ENCODE measurements at regions not wholly inside any gene's neighbourhood (a gene's known extent, or its start where the extent isn't known, plus 50 kb on each side); places are given as distances from the start of the nearest gene placed in this dataset.
A peak's percentile ranks its signal among the peaks of the same experiment; 100 is the strongest.

- Histone ChIP-seq H4K20me1 (ENCODE audit: insufficient read depth, low read length, poor library complexity, severe bottlenecking) (no peaks in the 10 kb centered on the region), H3K9me2 (replicated peaks; ENCODE audit: low read depth, low read length) (no peaks in the 10 kb centered on the region), H3K27me3 (ENCODE audit: insufficient read depth, low read length, poor library complexity, severe bottlenecking) (no peaks in the 10 kb centered on the region), H3K4me1 (ENCODE audit: insufficient read depth, low read length, poor library complexity, severe bottlenecking) (no peaks in the 10 kb centered on the region), H3K36me3 (ENCODE audit: insufficient read depth, low read length) (no peaks in the 10 kb centered on the region), H3K9me3 (ENCODE audit: insufficient read depth, low read depth, low read length) (no peaks in the 10 kb centered on the region), H3K79me2 (ENCODE audit: insufficient read depth, low read length) (no peaks in the 10 kb centered on the region), H3K4me3 (ENCODE audit: low read length, poor library complexity, severe bottlenecking) (no peak overlapping the region), H3K4me2 (ENCODE audit: low read depth, low read length, poor library complexity, severe bottlenecking) (no peak overlapping the region), H3F3A (ENCODE audit: low read depth) (no peaks in the 10 kb centered on the region), H3K9ac (ENCODE audit: low read depth, low read length, poor library complexity, severe bottlenecking) (no peak overlapping the region), H2AFZ (ENCODE audit: low read length) (no peak overlapping the region)
- no peak for TF ChIP-seq EZH2phosphoT487 (IDR thresholded peaks at IDR 0.05; ENCODE audit: borderline replicate concordance)
- TF ChIP-seq CTCF (conservative IDR thresholded peaks at IDR 0.05; ENCODE audit: low read length), result no peak
These were observed 153.9 kb upstream of the B3GALT2 start for GRCh38 chr1:193340331-193340730.

GRCh38 chr1:193339401-193339800 lies 153.0 kb upstream of the B3GALT2 start:
- no peak for TF ChIP-seq EZH2phosphoT487 (IDR thresholded peaks at IDR 0.05; ENCODE audit: borderline replicate concordance)
- Histone ChIP-seq H3K79me2 (ENCODE audit: insufficient read depth, low read length) (no peaks in the 10 kb centered on the region), H2AFZ (ENCODE audit: low read length) (no peak overlapping the region), H4K20me1 (ENCODE audit: insufficient read depth, low read length, poor library complexity, severe bottlenecking) (no peaks in the 10 kb centered on the region), H3K9me3 (ENCODE audit: insufficient read depth, low read depth, low read length) (no peaks in the 10 kb centered on the region), H3K9ac (ENCODE audit: low read depth, low read length, poor library complexity, severe bottlenecking) (no peak overlapping the region), H3F3A (ENCODE audit: low read depth) (no peaks in the 10 kb centered on the region), H3K9me2 (replicated peaks; ENCODE audit: low read depth, low read length) (no peaks in the 10 kb centered on the region), H3K4me3 (ENCODE audit: low read length, poor library complexity, severe bottlenecking) (no peak overlapping the region), H3K27me3 (ENCODE audit: insufficient read depth, low read length, poor library complexity, severe bottlenecking) (no peaks in the 10 kb centered on the region), H3K36me3 (ENCODE audit: insufficient read depth, low read length) (no peaks in the 10 kb centered on the region), H3K4me2 (ENCODE audit: low read depth, low read length, poor library complexity, severe bottlenecking) (no peak overlapping the region), H3K4me1 (ENCODE audit: insufficient read depth, low read length, poor library complexity, severe bottlenecking) (no peaks in the 10 kb centered on the region)

- Histone ChIP-seq H3K9ac (ENCODE audit: low read depth, low read length, poor library complexity, severe bottlenecking) (no peak overlapping the region), H3K27me3 (ENCODE audit: insufficient read depth, low read length, poor library complexity, severe bottlenecking) (no peaks in the 10 kb centered on the region), H3K79me2 (ENCODE audit: insufficient read depth, low read length) (no peaks in the 10 kb centered on the region), H2AFZ (ENCODE audit: low read length) (no peak overlapping the region), H3K4me2 (ENCODE audit: low read depth, low read length, poor library complexity, severe bottlenecking) (no peak overlapping the region), H3K9me2 (replicated peaks; ENCODE audit: low read depth, low read length) (no peaks in the 10 kb centered on the region), H3K4me1 (ENCODE audit: insufficient read depth, low read length, poor library complexity, severe bottlenecking) (no peaks in the 10 kb centered on the region), H3F3A (ENCODE audit: low read depth) (no peaks in the 10 kb centered on the region), H3K9me3 (ENCODE audit: insufficient read depth, low read depth, low read length) (peaks cover 3% of the 10 kb centered on the region; the same call in 1 of the 2 replicates), H4K20me1 (ENCODE audit: insufficient read depth, low read length, poor library complexity, severe bottlenecking) (no peaks in the 10 kb centered on the region), H3K4me3 (ENCODE audit: low read length, poor library complexity, severe bottlenecking) (no peak overlapping the region), H3K36me3 (ENCODE audit: insufficient read depth, low read length) (no peaks in the 10 kb centered on the region)
- TF ChIP-seq EZH2phosphoT487 (IDR thresholded peaks at IDR 0.05; ENCODE audit: borderline replicate concordance) (no peak), CTCF (conservative IDR thresholded peaks at IDR 0.05; ENCODE audit: low read length) (peak; percentile 35; the same call in 1 of the 2 replicates)
These were observed 151.8 kb upstream of the B3GALT2 start for GRCh38 chr1:193338194-193338593.

GRCh38 chr1:193335806-193336428 lies 149.5 kb upstream of the B3GALT2 start:
- no peaks in the 10 kb centered on the region for H3K79me2 ChIP-seq (ENCODE audit: insufficient read depth, low read length)
- H3K9me3 ChIP-seq (ENCODE audit: insufficient read depth, low read depth, low read length), result peaks cover 3% of the 10 kb centered on the region; the same call in 1 of the 2 replicates
- H3F3A ChIP-seq (ENCODE audit: low read depth), result no peaks in the 10 kb centered on the region
- no peaks in the 10 kb centered on the region for H3K27me3 ChIP-seq (ENCODE audit: insufficient read depth, low read length, poor library complexity, severe bottlenecking)
- H3K4me2 ChIP-seq (ENCODE audit: low read depth, low read length, poor library complexity, severe bottlenecking), result no peak overlapping the region
- no peaks in the 10 kb centered on the region for H3K9me2 ChIP-seq (replicated peaks; ENCODE audit: low read depth, low read length)
- no peaks in the 10 kb centered on the region for H3K36me3 ChIP-seq (ENCODE audit: insufficient read depth, low read length)
- no peak overlapping the region for H3K4me3 ChIP-seq (ENCODE audit: low read length, poor library complexity, severe bottlenecking)
- no peak overlapping the region for H2AFZ ChIP-seq (ENCODE audit: low read length)
- H3K9ac ChIP-seq (ENCODE audit: low read depth, low read length, poor library complexity, severe bottlenecking), result no peak overlapping the region
- no peaks in the 10 kb centered on the region for H3K4me1 ChIP-seq (ENCODE audit: insufficient read depth, low read length, poor library complexity, severe bottlenecking)
- no peaks in the 10 kb centered on the region for H4K20me1 ChIP-seq (ENCODE audit: insufficient read depth, low read length, poor library complexity, severe bottlenecking)
- no peak for TF ChIP-seq CTCF (conservative IDR thresholded peaks at IDR 0.05; ENCODE audit: low read length)
- no peak for TF ChIP-seq EZH2phosphoT487 (IDR thresholded peaks at IDR 0.05; ENCODE audit: borderline replicate concordance)

Data from Loucy (cell line).